ENCODE measurements at regions not wholly inside any gene's neighbourhood (a gene's known extent, or its start where the extent isn't known, plus 50 kb on each side); places are given as distances from the start of the nearest gene placed in this dataset.
"Not testable (repeated sequence)": the region's sequence is repeated elsewhere in the genome, so short reads cannot be mapped to it uniquely, and the experiment has no call there.

DNA sequence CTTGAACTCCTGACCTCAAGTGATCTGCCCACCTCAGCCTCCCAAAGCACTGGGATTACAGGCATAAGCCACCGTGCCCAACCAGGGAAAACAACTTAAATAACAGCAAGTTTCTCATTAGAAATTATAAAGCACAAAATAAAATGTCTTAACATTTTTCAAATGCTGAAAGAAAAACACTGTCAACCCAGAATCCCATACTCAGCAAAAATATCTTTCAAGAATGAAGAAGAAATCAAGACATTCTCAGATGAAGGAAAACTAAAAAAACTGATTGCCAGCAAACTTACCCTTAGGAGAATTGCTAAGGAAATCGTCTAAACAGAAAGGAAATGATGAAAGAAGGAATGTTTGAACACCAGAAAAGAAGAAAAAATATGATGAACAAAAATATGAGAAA is 191.1 kb upstream of the NR5A2 start:
- ChIA-PET CTCF (no interaction called here), POLR2A (no interaction called here)
- no peak for DNase-seq
- Histone ChIP-seq H3K27me3 (replicated peaks; ENCODE audit: control insufficient read depth, insufficient read depth, low read length) (no peaks in the 10 kb centered on the region), H3K9me3 (no peaks in the 10 kb centered on the region), H3K4me1 (no peaks in the 10 kb centered on the region), H3K36me3 (ENCODE audit: control insufficient read depth, insufficient read depth, low read length) (no peaks in the 10 kb centered on the region), H3K4me3 (ENCODE audit: low read depth, low read length) (no peak overlapping the region)
- TF ChIP-seq, protein P1, sequence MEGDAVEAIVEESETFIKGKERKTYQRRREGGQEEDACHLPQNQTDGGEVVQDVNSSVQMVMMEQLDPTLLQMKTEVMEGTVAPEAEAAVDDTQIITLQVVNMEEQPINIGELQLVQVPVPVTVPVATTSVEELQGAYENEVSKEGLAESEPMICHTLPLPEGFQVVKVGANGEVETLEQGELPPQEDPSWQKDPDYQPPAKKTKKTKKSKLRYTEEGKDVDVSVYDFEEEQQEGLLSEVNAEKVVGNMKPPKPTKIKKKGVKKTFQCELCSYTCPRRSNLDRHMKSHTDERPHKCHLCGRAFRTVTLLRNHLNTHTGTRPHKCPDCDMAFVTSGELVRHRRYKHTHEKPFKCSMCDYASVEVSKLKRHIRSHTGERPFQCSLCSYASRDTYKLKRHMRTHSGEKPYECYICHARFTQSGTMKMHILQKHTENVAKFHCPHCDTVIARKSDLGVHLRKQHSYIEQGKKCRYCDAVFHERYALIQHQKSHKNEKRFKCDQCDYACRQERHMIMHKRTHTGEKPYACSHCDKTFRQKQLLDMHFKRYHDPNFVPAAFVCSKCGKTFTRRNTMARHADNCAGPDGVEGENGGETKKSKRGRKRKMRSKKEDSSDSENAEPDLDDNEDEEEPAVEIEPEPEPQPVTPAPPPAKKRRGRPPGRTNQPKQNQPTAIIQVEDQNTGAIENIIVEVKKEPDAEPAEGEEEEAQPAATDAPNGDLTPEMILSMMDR (IDR thresholded peaks at IDR 0.05; ENCODE audit: insufficient read depth in 1 of 2, low read depth in 1 of 2, low read length in 1 of 2, severe bottlenecking in 1 of 2, unreplicated experiment in 1 of 2) = no peak
- H3K27ac Mint-ChIP-seq (ENCODE audit: unreplicated experiment) = no peak overlapping the region
- no peak overlapping the region for H3K4me3 Mint-ChIP-seq (ENCODE audit: unreplicated experiment)
- peaks cover 11% of the 10 kb centered on the region for H3K27me3 Mint-ChIP-seq (ENCODE audit: insufficient read depth, unreplicated experiment)
- no TSS peak for BruUV-seq (replicated peaks)
- no peaks in the 10 kb centered on the region for H3K4me1 Mint-ChIP-seq (ENCODE audit: low read depth, unreplicated experiment)
- no peaks in the 10 kb centered on the region for H3K36me3 Mint-ChIP-seq (ENCODE audit: insufficient read depth, unreplicated experiment)
- intact Hi-C loops (cut with micrococcal nuclease; ENCODE audit: unreplicated experiment) = no loop called here
- peaks cover 7% of the 10 kb centered on the region for H3K9me3 Mint-ChIP-seq (ENCODE audit: unreplicated experiment)

DNA sequence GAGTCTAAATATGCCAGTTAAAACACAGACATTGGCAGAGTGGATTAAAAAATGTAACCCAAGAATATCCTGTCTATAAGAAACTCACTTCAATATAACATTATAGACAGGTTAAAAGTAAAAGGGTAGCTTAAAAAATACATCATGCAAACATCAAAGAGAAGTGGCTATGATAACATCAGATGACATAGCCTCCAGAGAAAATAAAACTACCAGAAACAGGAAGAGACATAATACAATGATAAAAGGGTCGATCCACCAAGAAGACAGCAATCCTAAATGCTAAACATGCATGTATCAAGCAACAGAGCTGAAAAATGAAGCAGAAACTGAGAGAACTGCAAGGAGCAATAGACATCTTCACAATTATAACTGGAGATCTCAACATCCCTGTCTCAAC is 190.2 kb upstream of the NR5A2 start:
- Mint-ChIP-seq H3K27ac (ENCODE audit: unreplicated experiment) (no peak overlapping the region), H3K4me1 (ENCODE audit: low read depth, unreplicated experiment) (no peaks in the 10 kb centered on the region), H3K9me3 (ENCODE audit: unreplicated experiment) (peaks cover 7% of the 10 kb centered on the region), H3K4me3 (ENCODE audit: unreplicated experiment) (no peak overlapping the region), H3K36me3 (ENCODE audit: insufficient read depth, unreplicated experiment) (no peaks in the 10 kb centered on the region), H3K27me3 (ENCODE audit: insufficient read depth, unreplicated experiment) (peaks cover 11% of the 10 kb centered on the region)
- Histone ChIP-seq H3K27me3 (replicated peaks; ENCODE audit: control insufficient read depth, insufficient read depth, low read length) (no peaks in the 10 kb centered on the region), H3K36me3 (ENCODE audit: control insufficient read depth, insufficient read depth, low read length) (no peaks in the 10 kb centered on the region), H3K4me3 (ENCODE audit: low read depth, low read length) (no peak overlapping the region), H3K9me3 (no peaks in the 10 kb centered on the region), H3K4me1 (no peaks in the 10 kb centered on the region)
- TF ChIP-seq, protein P1 (IDR thresholded peaks at IDR 0.05; ENCODE audit: insufficient read depth in 1 of 2, low read depth in 1 of 2, low read length in 1 of 2, severe bottlenecking in 1 of 2, unreplicated experiment in 1 of 2) = no peak
- DNase-seq = no peak
- POLR2A ChIA-PET = no interaction called here
- BruUV-seq (replicated peaks) = no TSS peak
- intact Hi-C loops (cut with micrococcal nuclease; ENCODE audit: unreplicated experiment) = no loop called here
- CTCF ChIA-PET = no interaction called here

DNA sequence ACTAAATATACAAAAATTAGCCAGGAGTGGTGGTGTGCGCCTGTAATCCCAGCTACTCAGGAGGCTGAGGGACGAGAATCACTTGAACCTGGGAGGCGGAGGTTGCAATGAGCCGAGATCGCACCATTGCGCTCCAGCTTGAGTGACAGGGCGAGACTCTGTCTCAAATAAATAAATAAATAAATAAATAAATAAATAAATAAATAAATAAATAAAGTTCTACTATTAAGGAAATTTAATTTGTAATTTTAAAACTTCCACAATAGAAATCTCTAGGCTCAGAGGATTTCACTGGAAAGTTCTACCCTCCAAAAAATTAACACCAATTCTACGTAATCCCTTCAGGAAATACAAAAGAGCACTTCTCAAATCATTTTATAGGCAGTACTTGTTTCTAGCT is 187.9 kb upstream of the NR5A2 start:
- not testable (repeated sequence) for H3K36me3 Mint-ChIP-seq (ENCODE audit: insufficient read depth, unreplicated experiment); BruUV-seq (replicated peaks)

DNA sequence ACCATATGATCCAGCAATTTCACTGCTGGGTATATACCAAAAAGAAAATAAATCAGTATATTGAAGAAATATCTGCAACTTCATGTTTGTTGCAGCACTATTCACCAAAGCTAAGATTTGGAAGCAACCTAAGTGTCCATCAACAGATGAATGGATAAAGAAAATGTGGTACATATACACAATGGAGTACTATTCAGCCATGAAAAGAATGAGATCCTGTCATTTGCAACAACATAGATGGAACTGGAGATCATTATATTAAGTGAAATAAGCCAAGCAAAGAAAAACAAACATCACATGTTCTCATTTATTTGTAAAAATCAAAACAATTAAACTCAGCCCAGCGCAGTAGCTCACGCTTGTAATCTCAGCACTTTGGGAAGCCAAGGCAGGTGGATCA is 184.4 kb upstream of the NR5A2 start:
- H3K4me3 ChIP-seq (ENCODE audit: low read depth, low read length); H3K27me3 Mint-ChIP-seq (ENCODE audit: insufficient read depth, unreplicated experiment); intact Hi-C loops (cut with micrococcal nuclease; ENCODE audit: unreplicated experiment); BruUV-seq (replicated peaks); H3K9me3 ChIP-seq; DNase-seq; CTCF ChIA-PET; H3K36me3 Mint-ChIP-seq (ENCODE audit: insufficient read depth, unreplicated experiment); H3K9me3 Mint-ChIP-seq (ENCODE audit: unreplicated experiment); H3K4me1 ChIP-seq; H3K4me3 Mint-ChIP-seq (ENCODE audit: unreplicated experiment); H3K36me3 ChIP-seq (ENCODE audit: control insufficient read depth, insufficient read depth, low read length); POLR2A ChIA-PET; H3K27me3 ChIP-seq (replicated peaks; ENCODE audit: control insufficient read depth, insufficient read depth, low read length); H3K4me1 Mint-ChIP-seq (ENCODE audit: low read depth, unreplicated experiment); H3K27ac Mint-ChIP-seq (ENCODE audit: unreplicated experiment): not testable (repeated sequence)

More for the DNA sequence above, 187.9 kb upstream of the NR5A2 start:
- H3K27ac Mint-ChIP-seq (ENCODE audit: unreplicated experiment); H3K9me3 ChIP-seq; intact Hi-C loops (cut with micrococcal nuclease; ENCODE audit: unreplicated experiment); DNase-seq; H3K9me3 Mint-ChIP-seq (ENCODE audit: unreplicated experiment); CTCF ChIA-PET; POLR2A ChIA-PET; H3K36me3 ChIP-seq (ENCODE audit: control insufficient read depth, insufficient read depth, low read length); H3K4me1 ChIP-seq; H3K4me3 Mint-ChIP-seq (ENCODE audit: unreplicated experiment); H3K27me3 ChIP-seq (replicated peaks; ENCODE audit: control insufficient read depth, insufficient read depth, low read length); H3K4me3 ChIP-seq (ENCODE audit: low read depth, low read length); H3K4me1 Mint-ChIP-seq (ENCODE audit: low read depth, unreplicated experiment): not testable (repeated sequence)
- peaks cover 11% of the 10 kb centered on the region for H3K27me3 Mint-ChIP-seq (ENCODE audit: insufficient read depth, unreplicated experiment)

Data from Caco-2 (cell line).